ENCODE measurements at regions not wholly inside any gene's neighbourhood (a gene's known extent, or its start where the extent isn't known, plus 50 kb on each side); places are given as distances from the start of the nearest gene placed in this dataset.
A peak's percentile ranks its signal among the peaks of the same experiment; 100 is the strongest.

- DNase-seq, result peak; percentile 5
Measured at GRCh38 chr22:48742556-48743343, 1084.9 kb downstream of the BRD1 start.

- no peak for DNase-seq
Measured at GRCh38 chr22:48742191-48742555, 1085.5 kb downstream of the BRD1 start.

GRCh38 chr22:48741540-48741939, 1086.1 kb downstream of the BRD1 start:
- DNase-seq, result no peak

DNA sequence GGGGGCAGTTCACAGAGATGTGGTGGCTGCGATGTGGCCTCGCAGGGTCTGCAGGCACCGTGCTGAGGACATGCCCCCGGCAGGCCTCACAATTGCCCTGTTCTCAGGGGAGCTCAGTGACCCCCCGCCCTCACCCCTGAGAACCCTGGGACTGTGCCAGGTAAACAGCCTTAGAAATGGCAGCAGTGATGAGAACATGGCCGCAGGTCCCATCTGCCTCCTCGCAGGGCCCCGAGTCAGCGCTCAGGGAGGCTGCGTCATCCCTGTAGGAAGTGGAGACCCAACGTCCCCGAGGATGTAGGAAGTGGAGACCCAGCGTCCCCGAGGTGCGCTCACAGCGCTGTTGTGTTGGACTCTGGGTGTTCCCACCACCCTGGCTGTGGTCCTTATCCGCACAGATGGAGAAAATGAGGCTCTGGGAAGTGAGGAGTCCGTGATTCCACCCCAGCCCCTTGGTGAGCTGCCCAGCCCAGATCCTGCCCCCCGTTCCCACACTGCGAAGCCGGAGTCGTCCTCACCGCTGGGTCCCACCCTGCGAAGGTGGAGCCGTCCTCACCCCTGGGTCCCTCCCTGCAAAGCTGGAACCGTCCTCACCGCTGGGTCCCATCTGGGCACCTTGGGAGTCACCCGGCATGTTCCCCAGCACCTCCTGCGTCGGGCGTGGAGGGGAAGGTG, 1086.8 kb downstream of the BRD1 start:
- no peak for DNase-seq

DNA sequence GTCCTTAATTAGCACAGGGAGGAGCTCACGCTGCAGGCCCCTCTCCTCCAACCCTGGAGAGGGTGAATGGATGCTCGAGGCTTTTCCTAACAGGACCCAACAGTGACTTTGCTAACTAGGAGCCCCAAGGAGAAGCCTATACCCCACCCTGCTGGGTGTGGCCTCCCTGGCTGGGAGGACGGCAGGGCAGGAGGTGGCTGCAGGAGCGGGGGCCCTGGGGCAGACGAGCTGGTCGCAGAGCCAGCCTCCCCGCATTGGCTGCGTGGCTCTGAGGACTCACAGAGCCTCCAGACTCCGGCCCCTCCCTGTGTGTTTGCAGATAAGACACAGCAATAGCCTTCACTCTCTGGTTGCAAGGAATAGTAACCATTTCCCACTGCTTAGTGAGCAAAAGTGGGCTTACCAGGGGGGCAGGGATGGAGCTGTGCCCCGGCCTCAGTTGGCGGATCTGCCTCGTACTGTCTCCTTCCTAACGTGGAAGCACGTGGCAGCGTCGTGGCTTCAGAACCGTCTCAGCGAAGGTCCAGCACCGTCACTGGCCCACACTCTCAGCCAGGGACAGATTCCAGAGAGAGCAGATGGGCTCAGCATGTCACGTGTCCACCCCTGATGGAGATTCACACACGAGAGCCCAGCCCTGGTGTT, 1087.5 kb downstream of the BRD1 start:
- no peak for DNase-seq

DNA sequence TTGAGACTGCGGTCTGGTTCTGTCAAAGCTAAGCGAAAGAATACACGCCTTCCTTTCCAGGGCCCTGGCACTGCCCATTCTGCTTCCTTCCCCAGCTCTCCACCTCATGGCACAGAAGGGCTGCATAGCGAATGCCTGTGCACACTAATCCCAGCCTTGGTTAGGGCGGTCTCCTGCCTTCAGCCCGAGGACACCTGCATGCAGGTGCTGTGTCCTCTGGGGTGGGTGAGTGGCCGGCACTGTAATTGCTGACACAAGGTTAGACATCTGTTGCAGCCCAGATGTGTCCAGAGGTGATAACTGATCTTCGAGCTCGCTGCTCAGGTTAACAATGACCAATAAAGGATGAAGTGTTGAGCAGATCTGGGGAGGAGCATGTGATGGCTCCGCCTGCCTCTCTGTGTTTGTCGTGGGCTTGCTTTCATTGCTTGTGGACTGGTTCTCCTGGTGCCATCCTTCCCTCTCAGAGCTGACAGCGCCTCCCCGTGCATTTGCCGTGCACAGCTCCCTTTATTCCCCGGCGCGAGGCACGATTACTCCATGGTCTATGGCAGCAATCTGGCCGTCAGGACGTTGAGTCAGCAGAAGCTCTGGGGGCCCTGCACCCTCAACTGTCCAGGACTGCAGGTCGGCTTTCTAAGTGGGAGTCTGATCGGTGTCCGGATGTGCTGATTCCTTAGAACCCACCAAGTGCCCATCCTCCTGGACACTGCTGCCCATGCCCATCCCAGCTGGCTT, 1088.2 kb downstream of the BRD1 start:
- DNase-seq, result no peak

DNA sequence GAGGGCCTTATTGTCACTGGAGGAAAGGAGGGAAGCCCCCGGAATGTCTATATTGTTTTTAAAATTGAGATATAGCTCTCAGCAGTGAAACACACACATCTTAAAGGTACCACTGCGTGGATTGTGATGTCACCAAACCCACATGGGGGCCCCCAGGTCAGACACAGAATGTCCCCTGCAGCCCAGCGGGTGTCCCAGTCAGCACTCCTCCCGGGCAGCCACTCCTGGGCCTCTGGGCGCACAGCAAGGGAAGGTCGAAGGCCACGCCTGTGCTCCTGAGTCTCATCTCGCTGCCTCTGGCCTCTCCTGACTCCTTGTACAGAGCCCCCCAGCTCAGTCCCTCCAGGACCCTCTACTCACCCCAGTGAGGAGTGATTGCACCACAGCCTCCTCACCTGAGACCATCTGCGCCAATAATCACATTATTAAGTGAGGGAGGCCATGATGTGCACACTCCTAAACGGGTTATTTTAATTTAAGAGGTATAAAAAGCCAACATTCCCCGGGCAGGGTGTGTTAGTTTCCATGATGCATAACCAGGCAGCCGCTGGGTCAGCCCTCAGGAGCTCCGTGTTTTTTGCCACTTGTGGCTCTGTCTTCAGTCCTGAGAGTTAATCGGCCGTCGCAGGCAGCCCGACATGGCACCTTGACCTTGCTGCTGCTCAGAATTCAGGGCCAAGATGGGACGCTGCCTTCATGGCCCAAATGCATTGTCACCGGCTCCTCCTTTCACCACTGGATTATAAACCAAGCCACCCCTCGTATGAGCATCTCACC, 1089.3 kb downstream of the BRD1 start:
- DNase-seq, result no peak

GRCh38 chr22:48737461-48738203, 1090.0 kb downstream of the BRD1 start:
- no peak for DNase-seq

DNA sequence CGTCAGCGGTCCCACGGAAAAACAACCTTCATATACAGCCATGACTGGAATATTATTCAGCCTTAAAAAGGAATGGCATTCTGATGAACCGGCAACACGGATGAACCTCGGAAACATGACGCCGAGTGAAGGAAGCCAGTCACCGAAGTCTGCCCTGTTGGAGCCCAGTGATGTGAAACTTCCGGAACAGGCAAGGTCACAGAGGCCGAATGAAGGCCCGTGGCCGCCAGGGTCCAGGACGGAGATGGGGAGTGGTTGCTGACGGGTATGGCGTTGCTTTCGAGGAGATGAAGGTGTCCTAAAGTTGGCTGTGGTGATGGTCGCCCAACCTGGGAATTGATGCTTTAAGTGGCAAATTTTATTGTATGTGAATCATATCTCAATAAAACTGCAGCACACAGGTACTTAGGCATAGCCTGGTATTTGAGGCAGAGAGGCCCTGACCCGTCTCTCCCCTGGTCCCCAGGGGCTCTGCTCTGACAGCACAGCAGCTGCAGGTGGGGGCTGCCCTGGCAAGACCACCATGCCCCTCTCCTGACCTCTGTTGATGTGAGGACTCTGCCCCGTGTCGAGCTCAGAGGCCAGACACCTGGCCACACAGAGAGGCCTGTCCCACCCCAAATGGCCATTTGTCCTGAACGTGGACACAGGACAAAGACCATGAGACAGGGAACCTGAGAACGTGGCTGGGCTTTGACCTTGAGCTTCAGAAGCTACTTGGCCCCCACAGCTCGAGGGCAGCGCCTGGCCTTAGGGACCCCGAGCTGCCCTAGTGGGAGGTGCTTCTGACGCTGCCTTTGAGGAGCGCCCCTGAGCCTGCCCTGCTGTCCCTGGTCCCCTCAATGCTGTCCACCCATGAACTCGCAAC, 1090.8 kb downstream of the BRD1 start:
- no peak for DNase-seq

- no peak for DNase-seq
Measured at GRCh38 chr22:48734961-48735360, 1092.7 kb downstream of the BRD1 start.

DNA sequence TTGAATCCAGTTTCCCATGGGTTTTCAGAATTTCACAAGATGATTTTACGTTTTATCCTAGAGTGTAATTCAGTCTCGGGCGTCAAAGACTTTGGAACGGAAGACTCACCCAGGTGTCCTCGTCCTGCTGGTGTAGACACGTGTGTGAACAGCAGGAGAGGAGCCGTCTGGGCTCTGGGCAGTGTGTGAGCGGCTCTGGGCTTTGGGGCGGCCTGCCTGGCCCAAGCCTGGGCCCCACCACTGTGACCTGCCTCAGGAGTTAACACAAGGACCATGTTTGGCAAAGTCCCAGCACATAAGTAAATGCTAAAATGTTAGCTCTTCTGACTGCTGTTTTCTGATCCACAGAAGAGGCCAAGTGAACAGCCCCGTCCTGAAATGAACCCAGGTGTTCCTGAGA, 1093.3 kb downstream of the BRD1 start:
- DNase-seq, result no peak

DNA sequence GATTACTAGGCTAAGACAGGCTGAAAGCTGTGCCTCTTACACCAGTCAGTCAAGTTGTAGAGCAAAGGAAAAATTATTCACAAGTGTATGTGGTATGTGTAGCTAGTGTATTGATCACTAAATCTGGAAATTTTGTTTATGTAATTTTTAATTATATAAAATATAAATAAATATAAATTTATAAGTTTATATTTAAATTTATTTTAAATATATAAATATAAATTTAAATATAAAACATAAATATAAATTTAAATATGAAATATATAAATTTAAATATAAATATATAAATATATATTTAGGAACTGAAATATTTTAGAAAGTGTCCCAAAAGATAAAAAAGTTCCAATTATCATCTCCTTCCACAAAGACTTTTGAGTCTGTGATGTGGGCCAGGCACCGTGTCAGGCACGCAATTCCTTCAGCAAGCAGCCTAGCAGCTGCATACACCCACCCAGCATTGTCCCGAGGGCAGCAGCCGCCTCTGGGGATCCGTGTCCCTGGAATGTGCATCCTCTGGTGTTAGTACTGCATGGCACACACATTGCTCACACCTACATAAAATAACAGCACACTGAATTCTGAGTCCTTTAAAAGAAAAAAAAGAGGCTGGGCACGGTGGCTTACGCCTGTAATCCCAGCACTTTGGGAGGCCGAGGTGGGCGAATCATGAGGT, 1098.0 kb downstream of the BRD1 start:
- DNase-seq, result no peak

DNA sequence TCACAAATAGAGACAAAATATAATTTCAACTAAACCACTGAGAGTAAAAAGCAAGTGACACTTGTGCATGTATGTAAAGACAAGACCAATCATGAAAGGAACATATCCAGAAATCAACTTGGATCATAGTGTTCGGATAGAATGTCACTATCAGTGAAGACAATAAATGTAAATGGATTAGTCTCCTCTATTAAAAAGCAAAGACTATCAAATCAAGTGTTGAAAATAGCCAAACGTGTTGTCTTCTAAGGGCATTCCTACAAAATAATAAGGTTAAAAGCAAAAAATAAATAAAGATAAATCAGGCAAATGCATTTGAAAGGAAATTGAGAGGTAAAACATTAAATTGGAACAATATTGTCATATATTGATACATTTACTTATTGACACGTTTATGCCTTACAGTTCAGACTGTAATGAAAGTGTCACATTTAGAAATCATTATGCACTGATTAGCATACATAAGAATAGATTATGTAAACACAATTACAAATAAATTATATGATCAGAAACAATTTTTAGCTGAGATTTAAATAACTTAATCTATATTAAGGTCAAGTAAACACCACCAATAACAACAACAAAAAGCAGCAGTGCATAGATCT, 1100.1 kb downstream of the BRD1 start:
- DNase-seq, result no peak

DNA sequence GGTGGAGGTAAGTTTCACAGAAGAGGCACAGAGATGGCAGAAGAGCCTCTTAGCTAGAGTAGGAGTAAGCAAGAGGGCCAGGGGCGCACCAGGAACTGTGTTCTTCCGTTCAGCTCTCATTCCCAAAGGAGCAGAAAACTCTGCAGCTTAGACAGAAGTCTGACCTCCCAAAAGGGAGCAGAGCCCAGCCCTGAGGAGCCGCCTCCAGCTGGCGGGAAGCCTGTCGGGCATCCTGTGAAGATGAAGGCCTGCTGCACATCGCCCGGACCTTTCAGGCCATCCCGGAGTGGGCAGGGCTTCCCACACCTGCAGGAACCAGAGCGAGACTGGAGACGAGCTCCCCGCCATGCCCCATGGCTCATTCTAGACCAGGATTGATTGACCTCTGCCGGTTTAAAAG, 1102.8 kb downstream of the BRD1 start:
- DNase-seq, result no peak

DNA sequence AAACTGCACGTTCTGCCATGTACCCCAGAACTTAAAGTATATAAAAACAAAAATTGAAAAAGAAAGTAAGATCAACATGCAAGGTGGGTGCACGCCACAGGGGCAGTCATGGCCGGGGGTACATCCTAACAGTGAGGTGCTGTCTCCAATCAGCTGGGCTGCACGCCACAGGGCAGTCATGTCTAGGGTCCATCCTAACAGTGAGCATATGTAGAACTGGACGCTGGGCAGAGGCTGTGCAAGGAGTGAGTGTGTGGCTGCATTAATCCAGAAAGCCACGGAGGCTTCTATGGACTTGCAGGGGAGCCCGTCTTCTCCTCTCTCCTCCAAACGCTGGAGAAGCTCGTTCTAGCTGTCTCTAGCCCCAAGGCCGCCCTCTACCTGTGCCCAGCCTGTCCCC, 1105.0 kb downstream of the BRD1 start:
- no peak for DNase-seq

GRCh38 chr22:48721395-48721669, 1106.3 kb downstream of the BRD1 start:
- DNase-seq, result no peak

DNA sequence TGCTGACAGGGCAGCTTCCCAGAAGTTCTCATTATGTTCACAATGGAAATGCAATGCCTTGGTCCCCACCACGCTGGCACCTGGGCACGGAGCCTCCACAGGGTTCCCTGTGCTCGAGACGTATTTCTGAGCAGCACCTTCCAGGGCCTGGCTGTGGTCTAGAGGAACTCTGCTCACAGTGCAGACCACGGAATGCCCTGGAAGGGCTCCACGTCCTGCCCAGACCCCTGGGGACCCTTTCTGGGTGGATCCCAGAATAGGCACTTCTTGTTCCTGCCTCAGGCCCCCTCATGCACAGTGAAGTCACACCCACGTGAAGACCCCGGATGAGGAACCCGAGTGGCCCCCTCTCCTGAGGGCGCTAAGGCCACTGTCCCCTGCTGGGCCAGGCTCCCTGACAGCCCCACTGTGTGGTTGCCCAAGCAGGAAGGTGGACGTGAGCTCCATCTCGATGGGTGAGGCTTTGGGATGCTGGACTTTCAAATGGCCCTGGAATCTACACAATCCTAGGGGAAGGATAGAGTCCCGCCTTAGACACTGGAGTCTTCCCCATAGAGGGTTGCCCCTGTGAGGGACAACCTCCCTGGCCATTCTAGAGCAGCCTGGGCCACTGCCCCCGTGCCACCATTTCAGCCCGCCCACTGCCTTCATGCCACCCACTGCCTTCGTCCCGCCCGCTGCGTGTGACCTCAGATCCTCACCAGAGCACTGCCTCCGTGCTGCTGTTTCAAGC, 1106.8 kb downstream of the BRD1 start:
- DNase-seq, result no peak

DNA sequence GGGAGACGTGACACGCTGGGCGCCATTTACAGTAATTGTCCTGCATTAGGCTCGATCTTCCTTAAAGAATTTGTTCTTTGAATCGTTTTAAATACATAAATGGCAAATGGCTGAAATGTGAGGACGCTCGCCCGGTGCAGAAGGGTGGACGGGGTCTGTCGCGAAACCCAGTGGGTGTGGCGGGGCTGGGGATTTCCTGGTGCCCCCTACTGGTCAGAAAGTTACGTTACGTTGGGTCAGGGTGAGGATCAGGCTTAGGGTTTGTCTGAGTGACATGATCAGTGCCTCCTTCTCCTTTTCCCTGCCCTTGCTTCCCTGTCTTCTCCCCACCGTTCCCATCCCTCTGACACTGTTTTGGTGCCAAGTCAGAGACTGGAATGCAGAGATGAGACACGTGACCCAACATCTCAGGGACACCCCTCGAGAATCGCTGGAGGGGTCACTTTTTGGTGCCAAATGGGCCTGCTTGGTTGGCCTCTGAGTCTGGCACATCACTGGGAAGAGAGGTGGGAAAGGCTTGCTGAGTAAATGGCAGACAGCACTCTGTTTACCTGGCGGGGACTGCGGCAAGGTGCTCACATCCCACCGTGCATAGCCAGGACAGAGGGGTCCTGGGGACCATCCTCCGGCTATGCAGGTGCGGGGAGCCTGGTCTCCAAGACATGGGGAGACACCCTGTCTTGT, 1107.6 kb downstream of the BRD1 start:
- DNase-seq, result no peak

Measured in activated CD4-positive, alpha-beta T cell treated with anti-CD3 and anti-CD28 coated beads for 1 hour (primary cell).